GM23338 (cell line): ENCODE measurements at regions not wholly inside any gene's neighbourhood (a gene's known extent, or its start where the extent isn't known, plus 50 kb on each side); places are given as distances from the start of the nearest gene placed in this dataset.

Experiments
- ATAC-seq: fragments of 200-7000 bp; cut with Tn5 transposase; 3 replicates; pipeline ENCODE4 v1.9.1; 2020
- DNase-seq: peaks from one replicate; pipeline ENCODE4 v3.0.0-alpha.2; 2015; ENCODE audit warnings: low spot score
- H2AFZ ChIP-seq: fragments of 200-600 bp; sonication (generic); 2 replicates; pipeline ENCODE4 v1.8.0; 2016; ENCODE audit warnings: antibody characterized with exemption, mild to moderate bottlenecking, moderate library complexity
- H3F3A ChIP-seq: fragments of 200-600 bp; sonication (generic); replicated peaks from 2 replicates; pipeline ENCODE4 v1.8.0; 2017; ENCODE audit warnings: antibody characterized with exemption, mixed run types, low read depth
- H3K27ac ChIP-seq: fragments of 200-600 bp; sonication (generic); 2 replicates; pipeline ENCODE4 v1.6.1; 2016; ENCODE audit warnings: low read depth
- H3K27me3 ChIP-seq: fragments of 200-600 bp; sonication (generic); 2 replicates; pipeline ENCODE4 v1.8.0; 2016; ENCODE audit warnings: mild to moderate bottlenecking, mixed run types, moderate library complexity; ENCODE audit not compliant: insufficient read depth
- H3K36me3 ChIP-seq: fragments of 200-600 bp; sonication (generic); 2 replicates; pipeline ENCODE4 v1.8.0; 2016; ENCODE audit warnings: mild to moderate bottlenecking; ENCODE audit not compliant: insufficient read depth
- H3K4me1 ChIP-seq: fragments of 200-600 bp; sonication (generic); 2 replicates; pipeline ENCODE4 v1.8.0; 2016; ENCODE audit warnings: mild to moderate bottlenecking, moderate library complexity; ENCODE audit not compliant: insufficient read depth
- H3K4me2 ChIP-seq: fragments of 200-600 bp; sonication (generic); 2 replicates; pipeline ENCODE4 v1.7.1; 2017; ENCODE audit warnings: mixed run types
- H3K4me3 ChIP-seq: fragments of 200-600 bp; sonication (generic); 2 replicates; pipeline ENCODE4 v1.6.1; 2016; ENCODE audit warnings: mixed run types
- H3K79me2 ChIP-seq: fragments of 200-600 bp; sonication (generic); replicated peaks from 2 replicates; pipeline ENCODE4 v1.8.0; 2017; ENCODE audit warnings: mild to moderate bottlenecking; ENCODE audit not compliant: insufficient read depth
- H3K9me2 ChIP-seq: fragments of 200-600 bp; sonication (generic); 2 replicates; pipeline ENCODE4 v1.8.0; 2017; ENCODE audit not compliant: insufficient read depth
- H4K20me1 ChIP-seq: fragments of 200-600 bp; sonication (generic); replicated peaks from 2 replicates; pipeline ENCODE4 v1.8.0; 2017; ENCODE audit warnings: mild to moderate bottlenecking; ENCODE audit not compliant: insufficient read depth
- H3K27ac Mint-ChIP-seq: 2 replicates; pipeline ENCODE4 v1.8.0; 2020; ENCODE audit warnings: inconsistent platforms, mild to moderate bottlenecking, moderate library complexity, mixed read lengths
- H3K27me3 Mint-ChIP-seq: 3 replicates; pipeline ENCODE4 v1.8.0; 2022; ENCODE audit warnings: low read depth, mild to moderate bottlenecking, moderate library complexity, mixed read lengths, inconsistent platforms; ENCODE audit not compliant: insufficient read depth, poor library complexity
- H3K36me3 Mint-ChIP-seq: 3 replicates; pipeline ENCODE4 v1.8.0; 2021; ENCODE audit warnings: low read depth, mild to moderate bottlenecking, inconsistent platforms, moderate library complexity, mixed read lengths
- H3K4me1 Mint-ChIP-seq: 3 replicates; pipeline ENCODE4 v1.8.0; 2020; ENCODE audit warnings: mild to moderate bottlenecking, inconsistent platforms, mixed read lengths
- H3K4me3 Mint-ChIP-seq: 3 replicates; pipeline ENCODE4 v1.8.0; 2021; ENCODE audit warnings: moderate library complexity, mild to moderate bottlenecking, inconsistent platforms, mixed read lengths
- H3K9me3 Mint-ChIP-seq: 3 replicates; pipeline ENCODE4 v1.8.0; 2020; ENCODE audit warnings: moderate library complexity, mild to moderate bottlenecking, inconsistent platforms, mixed read lengths
- CREB1 ChIP-seq: fragments of 250-450 bp; sonication (Bioruptor Pico); IDR thresholded peaks from 2 replicates; pipeline ENCODE4 v1.5.0; 2020; ENCODE audit warnings: low read depth, mild to moderate bottlenecking, moderate library complexity
- CTCF ChIP-seq, 2 experiments: fragments of 200-600 bp in 1 of 2; sonication (generic) in 1 of 2; conservative IDR thresholded peaks; 2 replicates each; pipeline versions ENCODE4 v1.5.1 to v1.6.1; 2016 to 2017; ENCODE audit warnings: antibody characterized with exemption in 2 of 2, low read depth in 2 of 2, mild to moderate bottlenecking in 2 of 2, moderate library complexity in 1 of 2
- EZH2 ChIP-seq: fragments of 200-600 bp; sonication (generic); IDR thresholded peaks from one replicate; pipeline ENCODE4 v1.8.0; 2017; ENCODE audit warnings: antibody characterized with exemption, mild to moderate bottlenecking, low read depth; ENCODE audit not compliant: unreplicated experiment
- EZH2phosphoT487 ChIP-seq: fragments of 200-600 bp; sonication (generic); IDR thresholded peaks from one replicate; pipeline ENCODE4 v1.8.1; 2018; ENCODE audit warnings: antibody characterized with exemption; ENCODE audit not compliant: unreplicated experiment
- JUNB ChIP-seq: IDR thresholded peaks from one replicate; pipeline ENCODE4 v1.6.1; 2016; ENCODE audit warnings: antibody characterized with exemption; ENCODE audit not compliant: unreplicated experiment
- NANOG ChIP-seq: IDR thresholded peaks from 2 replicates; pipeline ENCODE4 v1.6.1; 2016; ENCODE audit warnings: antibody characterized with exemption, borderline replicate concordance
- POLR2AphosphoS5 ChIP-seq: IDR thresholded peaks from 2 replicates; pipeline ENCODE4 v1.6.1; 2016; ENCODE audit warnings: antibody characterized with exemption, low read depth
- STAT1 ChIP-seq: IDR thresholded peaks from one replicate; pipeline ENCODE4 v1.6.1; 2016; ENCODE audit warnings: antibody characterized with exemption; ENCODE audit not compliant: unreplicated experiment
- ZNF114 ChIP-seq: fragments of 250-450 bp; sonication (Bioruptor Pico); IDR thresholded peaks from 2 replicates; pipeline ENCODE4 v1.5.0; 2020; ENCODE audit warnings: mild to moderate bottlenecking, moderate library complexity
- ZNF331 ChIP-seq: fragments of 250-450 bp; sonication (Bioruptor Pico); IDR thresholded peaks from 2 replicates; pipeline ENCODE4 v1.5.0; 2020; ENCODE audit warnings: low read depth, mild to moderate bottlenecking, moderate library complexity
- ZNF462 ChIP-seq: fragments of 250-450 bp; sonication (Bioruptor Pico); IDR thresholded peaks from 2 replicates; pipeline ENCODE4 v1.5.0; 2020; ENCODE audit warnings: mild to moderate bottlenecking, moderate library complexity
- TF ChIP-seq, protein P1 (sequence below): IDR thresholded peaks from 2 replicates; pipeline ENCODE4 v1.6.1; 2016; ENCODE audit warnings: antibody characterized with exemption
- TF ChIP-seq, protein P2 (sequence below): IDR thresholded peaks from one replicate; pipeline ENCODE4 v1.6.1; 2018; ENCODE audit warnings: antibody characterized with exemption; ENCODE audit not compliant: unreplicated experiment

DNA sequence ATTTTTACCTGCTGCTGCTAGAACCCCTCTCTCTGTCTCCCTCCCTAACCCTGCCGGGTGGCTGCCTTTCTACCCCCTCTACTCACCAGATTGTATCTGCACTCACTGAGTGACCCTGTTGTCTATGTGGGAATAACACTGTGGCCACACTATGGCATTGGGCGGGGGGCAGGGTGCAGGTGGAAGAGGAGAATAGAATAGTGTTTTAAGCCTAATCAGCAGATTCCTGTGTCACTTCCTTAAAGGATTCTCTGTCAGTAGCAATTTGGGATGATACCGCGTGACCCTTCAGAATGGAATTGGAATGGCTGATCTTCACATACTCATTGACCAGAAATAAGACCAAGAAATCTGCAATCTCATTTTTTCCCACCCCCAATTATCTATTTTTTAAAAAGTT, 67.1 kb upstream of the ANKRD1 start:
- H3K27me3 Mint-ChIP-seq, result no peaks in the 10 kb centered on the region
- Histone ChIP-seq H2AFZ (no peak overlapping the region), H3K79me2 (no peaks in the 10 kb centered on the region), H3K27ac (no peak overlapping the region), H3F3A (no peaks in the 10 kb centered on the region), H3K9me2 (no peaks in the 10 kb centered on the region), H3K4me1 (no peaks in the 10 kb centered on the region), H4K20me1 (no peaks in the 10 kb centered on the region), H3K27me3 (peaks cover 12% of the 10 kb centered on the region; the same call in 1 of the 2 replicates), H3K4me2 (no peak overlapping the region), H3K4me3 (no peak overlapping the region), H3K36me3 (no peaks in the 10 kb centered on the region)
- peaks cover 3% of the 10 kb centered on the region; the same call in 1 of the 3 replicates for H3K4me1 Mint-ChIP-seq
- no peak overlapping the region for H3K27ac Mint-ChIP-seq
- no peak overlapping the region for H3K4me3 Mint-ChIP-seq
- no peaks in the 10 kb centered on the region; the same call in 2 of the 3 replicates for H3K9me3 Mint-ChIP-seq
- no peak for ATAC-seq
- TF ChIP-seq ZNF462 (CRISPR knock-in tag) (no peak), ZNF331 (CRISPR knock-in tag) (no peak), CTCF (conservative IDR thresholded peaks at IDR 0.05; ENCODE audit: low read depth in 2 of 2) (no peak), ZNF114 (no peak), CREB1 (CRISPR knock-in tag) (no peak), NANOG (no peak), EZH2phosphoT487 (no peak), POLR2AphosphoS5 (no peak), STAT1 (no peak), JUNB (no peak), EZH2 (no peak)
- TF ChIP-seq, protein P1, sequence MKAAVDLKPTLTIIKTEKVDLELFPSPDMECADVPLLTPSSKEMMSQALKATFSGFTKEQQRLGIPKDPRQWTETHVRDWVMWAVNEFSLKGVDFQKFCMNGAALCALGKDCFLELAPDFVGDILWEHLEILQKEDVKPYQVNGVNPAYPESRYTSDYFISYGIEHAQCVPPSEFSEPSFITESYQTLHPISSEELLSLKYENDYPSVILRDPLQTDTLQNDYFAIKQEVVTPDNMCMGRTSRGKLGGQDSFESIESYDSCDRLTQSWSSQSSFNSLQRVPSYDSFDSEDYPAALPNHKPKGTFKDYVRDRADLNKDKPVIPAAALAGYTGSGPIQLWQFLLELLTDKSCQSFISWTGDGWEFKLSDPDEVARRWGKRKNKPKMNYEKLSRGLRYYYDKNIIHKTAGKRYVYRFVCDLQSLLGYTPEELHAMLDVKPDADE, result no peak
- TF ChIP-seq, protein P2, sequence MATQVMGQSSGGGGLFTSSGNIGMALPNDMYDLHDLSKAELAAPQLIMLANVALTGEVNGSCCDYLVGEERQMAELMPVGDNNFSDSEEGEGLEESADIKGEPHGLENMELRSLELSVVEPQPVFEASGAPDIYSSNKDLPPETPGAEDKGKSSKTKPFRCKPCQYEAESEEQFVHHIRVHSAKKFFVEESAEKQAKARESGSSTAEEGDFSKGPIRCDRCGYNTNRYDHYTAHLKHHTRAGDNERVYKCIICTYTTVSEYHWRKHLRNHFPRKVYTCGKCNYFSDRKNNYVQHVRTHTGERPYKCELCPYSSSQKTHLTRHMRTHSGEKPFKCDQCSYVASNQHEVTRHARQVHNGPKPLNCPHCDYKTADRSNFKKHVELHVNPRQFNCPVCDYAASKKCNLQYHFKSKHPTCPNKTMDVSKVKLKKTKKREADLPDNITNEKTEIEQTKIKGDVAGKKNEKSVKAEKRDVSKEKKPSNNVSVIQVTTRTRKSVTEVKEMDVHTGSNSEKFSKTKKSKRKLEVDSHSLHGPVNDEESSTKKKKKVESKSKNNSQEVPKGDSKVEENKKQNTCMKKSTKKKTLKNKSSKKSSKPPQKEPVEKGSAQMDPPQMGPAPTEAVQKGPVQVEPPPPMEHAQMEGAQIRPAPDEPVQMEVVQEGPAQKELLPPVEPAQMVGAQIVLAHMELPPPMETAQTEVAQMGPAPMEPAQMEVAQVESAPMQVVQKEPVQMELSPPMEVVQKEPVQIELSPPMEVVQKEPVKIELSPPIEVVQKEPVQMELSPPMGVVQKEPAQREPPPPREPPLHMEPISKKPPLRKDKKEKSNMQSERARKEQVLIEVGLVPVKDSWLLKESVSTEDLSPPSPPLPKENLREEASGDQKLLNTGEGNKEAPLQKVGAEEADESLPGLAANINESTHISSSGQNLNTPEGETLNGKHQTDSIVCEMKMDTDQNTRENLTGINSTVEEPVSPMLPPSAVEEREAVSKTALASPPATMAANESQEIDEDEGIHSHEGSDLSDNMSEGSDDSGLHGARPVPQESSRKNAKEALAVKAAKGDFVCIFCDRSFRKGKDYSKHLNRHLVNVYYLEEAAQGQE, result no peak
- H3K36me3 Mint-ChIP-seq, result no peaks in the 10 kb centered on the region
- no peak for DNase-seq
